ENCODE measurements at regions not wholly inside any gene's neighbourhood (a gene's known extent, or its start where the extent isn't known, plus 50 kb on each side); places are given as distances from the start of the nearest gene placed in this dataset.

- H3K4me1 Mint-ChIP-seq (ENCODE audit: low read depth) = no peaks in the 10 kb centered on the region
- no peaks in the 10 kb centered on the region for H3K27me3 Mint-ChIP-seq (ENCODE audit: low read depth)
- H3K36me3 Mint-ChIP-seq (ENCODE audit: low read depth) = no peaks in the 10 kb centered on the region
- H3K4me3 Mint-ChIP-seq = no peak overlapping the region
- no peak for DNase-seq
- ChIA-PET POLR2A (no interaction called here), CTCF (no interaction called here)
- no peak overlapping the region for H3K27ac Mint-ChIP-seq
- no peak for ATAC-seq
- H3K9me3 Mint-ChIP-seq (ENCODE audit: insufficient read depth) = no peaks in the 10 kb centered on the region
These were observed 160.6 kb downstream of the IBTK start for GRCh38 chr6:82086944-82087343.

DNA sequence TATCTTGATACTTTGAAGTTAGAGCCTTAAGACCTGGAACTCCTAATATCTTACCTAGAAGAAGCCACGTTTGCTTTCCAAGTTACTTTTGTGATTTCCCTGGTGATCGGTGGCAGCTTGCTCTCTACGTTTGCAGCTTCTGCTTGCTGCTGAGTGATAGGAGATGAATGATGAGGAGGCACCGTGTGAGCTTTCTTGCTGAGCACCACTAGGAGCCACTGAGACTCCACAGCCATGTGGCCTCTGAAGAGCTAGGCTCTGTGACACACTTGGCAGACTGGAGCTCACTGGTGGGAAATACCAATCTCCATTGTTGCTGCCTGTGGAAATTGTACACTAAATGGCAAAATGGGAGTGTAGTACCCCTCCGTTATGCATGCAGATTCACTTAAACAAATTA is 161.8 kb downstream of the IBTK start:
- DNase-seq (no peak), ATAC-seq (no peak)
- Mint-ChIP-seq H3K27me3 (ENCODE audit: low read depth) (no peaks in the 10 kb centered on the region), H3K4me3 (no peak overlapping the region), H3K9me3 (ENCODE audit: insufficient read depth) (no peaks in the 10 kb centered on the region), H3K27ac (no peak overlapping the region), H3K36me3 (ENCODE audit: low read depth) (no peaks in the 10 kb centered on the region), H3K4me1 (ENCODE audit: low read depth) (no peaks in the 10 kb centered on the region)
- POLR2A ChIA-PET = no interaction called here
- CTCF ChIA-PET = no interaction called here

GRCh38 chr6:82084324-82084920 is 163.1 kb downstream of the IBTK start:
- DNase-seq (no peak), ATAC-seq (no peak)
- no peak overlapping the region for H3K4me3 Mint-ChIP-seq
- CTCF ChIA-PET = no interaction called here
- H3K4me1 Mint-ChIP-seq (ENCODE audit: low read depth) = no peaks in the 10 kb centered on the region
- H3K27me3 Mint-ChIP-seq (ENCODE audit: low read depth) = no peaks in the 10 kb centered on the region
- no peaks in the 10 kb centered on the region for H3K36me3 Mint-ChIP-seq (ENCODE audit: low read depth)
- no peak overlapping the region for H3K27ac Mint-ChIP-seq
- no peaks in the 10 kb centered on the region for H3K9me3 Mint-ChIP-seq (ENCODE audit: insufficient read depth)
- POLR2A ChIA-PET = no interaction called here

- ChIA-PET POLR2A (no interaction called here), CTCF (no interaction called here)
- no peak for DNase-seq
- Mint-ChIP-seq H3K4me3 (no peak overlapping the region), H3K36me3 (ENCODE audit: low read depth) (no peaks in the 10 kb centered on the region), H3K27me3 (ENCODE audit: low read depth) (no peaks in the 10 kb centered on the region), H3K27ac (no peak overlapping the region), H3K4me1 (ENCODE audit: low read depth) (no peaks in the 10 kb centered on the region), H3K9me3 (ENCODE audit: insufficient read depth) (no peaks in the 10 kb centered on the region)
- ATAC-seq = no peak
These were observed 163.9 kb downstream of the IBTK start for GRCh38 chr6:82083646-82084045.

DNA sequence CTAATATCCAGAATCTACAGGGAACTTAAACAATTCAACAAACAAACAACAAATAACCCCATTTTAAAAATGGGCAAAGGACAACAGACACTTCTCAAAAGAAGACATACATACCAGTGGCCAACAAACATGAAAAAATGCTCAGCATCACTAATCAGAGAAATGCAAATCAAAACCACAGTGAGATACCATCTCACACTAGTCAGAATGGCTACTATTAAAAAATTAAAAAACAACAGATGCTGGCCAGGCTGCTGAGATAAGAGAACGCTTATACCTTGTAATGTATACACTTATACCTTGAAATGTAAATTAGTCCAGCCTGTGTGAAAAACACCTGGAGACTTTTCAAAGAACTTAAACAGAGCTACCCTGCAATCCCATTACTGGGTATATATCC is 166.8 kb downstream of the IBTK start:
- POLR2A ChIA-PET = no interaction called here
- H3K9me3 Mint-ChIP-seq (ENCODE audit: insufficient read depth) = no peaks in the 10 kb centered on the region
- DNase-seq (no peak), ATAC-seq (no peak)
- no peaks in the 10 kb centered on the region for H3K36me3 Mint-ChIP-seq (ENCODE audit: low read depth)
- no peak overlapping the region for H3K4me3 Mint-ChIP-seq
- H3K27ac Mint-ChIP-seq = no peak overlapping the region
- no peaks in the 10 kb centered on the region for H3K27me3 Mint-ChIP-seq (ENCODE audit: low read depth)
- CTCF ChIA-PET = no interaction called here
- no peaks in the 10 kb centered on the region for H3K4me1 Mint-ChIP-seq (ENCODE audit: low read depth)

DNA sequence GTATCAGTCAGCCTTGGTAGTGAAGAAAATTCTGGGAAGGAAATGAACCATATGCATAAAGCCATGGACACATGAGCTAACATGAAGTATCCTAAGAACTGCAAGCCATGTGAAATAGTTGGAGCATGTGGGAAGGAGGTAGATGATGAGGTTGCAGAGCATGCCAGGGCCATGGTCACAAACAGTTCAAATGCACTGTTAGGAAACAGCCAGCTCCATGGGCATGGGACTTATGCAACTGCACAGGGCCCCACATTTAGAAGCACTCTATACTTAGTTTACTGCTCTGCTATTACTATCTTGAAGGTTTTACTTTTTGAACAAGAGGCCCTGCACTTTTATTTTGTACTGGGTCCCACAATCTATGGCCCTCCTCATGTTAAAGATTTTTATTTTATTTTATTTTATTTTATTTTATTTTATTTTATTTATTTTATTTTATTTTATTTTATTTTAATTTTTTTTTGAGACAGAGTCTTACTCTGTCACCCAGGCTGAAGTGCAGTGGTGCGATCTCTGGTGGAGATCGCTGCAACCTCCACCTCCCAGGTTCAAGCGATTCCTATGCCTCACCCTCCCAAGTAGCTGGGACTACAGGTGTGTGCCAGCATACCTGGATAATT is 169.1 kb downstream of the IBTK start:
- H3K36me3 Mint-ChIP-seq (ENCODE audit: low read depth) = no peaks in the 10 kb centered on the region
- H3K9me3 Mint-ChIP-seq (ENCODE audit: insufficient read depth) = no peaks in the 10 kb centered on the region
- CTCF ChIA-PET = no interaction called here
- no peak for DNase-seq
- no peak for ATAC-seq
- no peaks in the 10 kb centered on the region for H3K27me3 Mint-ChIP-seq (ENCODE audit: low read depth)
- H3K27ac Mint-ChIP-seq = no peak overlapping the region
- POLR2A ChIA-PET = no interaction called here
- no peak overlapping the region for H3K4me3 Mint-ChIP-seq
- no peaks in the 10 kb centered on the region for H3K4me1 Mint-ChIP-seq (ENCODE audit: low read depth)

DNA sequence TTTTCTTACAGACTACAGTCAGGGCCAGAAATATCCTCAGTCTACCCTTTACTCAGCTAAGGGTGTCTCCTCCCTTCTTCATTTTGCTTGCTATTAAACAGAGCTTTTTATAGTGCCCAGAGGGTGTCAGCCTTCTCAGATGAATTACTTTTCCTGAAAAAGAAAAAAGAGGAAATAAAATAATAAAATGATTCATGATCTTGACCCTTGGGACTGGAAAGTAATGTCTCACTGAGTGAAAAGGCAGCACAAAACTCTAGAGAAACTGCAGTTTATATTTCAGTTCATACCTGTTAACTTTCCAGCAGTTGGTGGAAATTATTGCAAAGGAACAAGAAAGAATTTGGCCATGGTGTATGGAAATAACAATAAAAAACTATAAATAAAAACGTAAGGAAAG is 170.6 kb downstream of the IBTK start:
- ChIA-PET POLR2A (no interaction called here), CTCF (no interaction called here)
- Mint-ChIP-seq H3K4me3 (no peak overlapping the region), H3K4me1 (ENCODE audit: low read depth) (no peaks in the 10 kb centered on the region), H3K36me3 (ENCODE audit: low read depth) (no peaks in the 10 kb centered on the region), H3K27ac (no peak overlapping the region), H3K27me3 (ENCODE audit: low read depth) (no peaks in the 10 kb centered on the region), H3K9me3 (ENCODE audit: insufficient read depth) (no peaks in the 10 kb centered on the region)
- DNase-seq (no peak), ATAC-seq (no peak)

DNA sequence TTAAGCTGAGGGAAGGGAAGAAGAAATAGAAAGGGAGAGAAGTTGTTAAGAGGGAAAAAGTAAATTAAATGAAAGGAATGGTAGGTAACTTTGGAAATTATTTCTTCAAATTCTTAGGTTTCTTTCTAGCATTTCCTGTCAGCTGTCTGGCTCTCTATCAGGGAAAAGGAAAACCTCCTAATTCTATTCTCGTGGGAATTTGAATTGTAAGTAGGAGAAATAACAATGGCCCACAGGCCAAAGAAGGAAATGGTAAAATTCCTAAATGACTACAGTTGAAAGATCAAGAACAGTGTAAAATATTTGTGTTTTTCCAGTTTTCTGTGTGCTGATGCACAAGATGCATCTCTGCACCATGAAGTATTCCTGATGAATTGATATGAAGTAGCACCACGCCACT is 173.0 kb downstream of the IBTK start:
- Mint-ChIP-seq H3K27ac (no peak overlapping the region), H3K9me3 (ENCODE audit: insufficient read depth) (no peaks in the 10 kb centered on the region), H3K36me3 (ENCODE audit: low read depth) (no peaks in the 10 kb centered on the region), H3K27me3 (ENCODE audit: low read depth) (no peaks in the 10 kb centered on the region), H3K4me1 (ENCODE audit: low read depth) (no peaks in the 10 kb centered on the region), H3K4me3 (no peak overlapping the region)
- ATAC-seq = no peak
- no peak for DNase-seq
- POLR2A ChIA-PET = no interaction called here
- CTCF ChIA-PET = no interaction called here

DNA sequence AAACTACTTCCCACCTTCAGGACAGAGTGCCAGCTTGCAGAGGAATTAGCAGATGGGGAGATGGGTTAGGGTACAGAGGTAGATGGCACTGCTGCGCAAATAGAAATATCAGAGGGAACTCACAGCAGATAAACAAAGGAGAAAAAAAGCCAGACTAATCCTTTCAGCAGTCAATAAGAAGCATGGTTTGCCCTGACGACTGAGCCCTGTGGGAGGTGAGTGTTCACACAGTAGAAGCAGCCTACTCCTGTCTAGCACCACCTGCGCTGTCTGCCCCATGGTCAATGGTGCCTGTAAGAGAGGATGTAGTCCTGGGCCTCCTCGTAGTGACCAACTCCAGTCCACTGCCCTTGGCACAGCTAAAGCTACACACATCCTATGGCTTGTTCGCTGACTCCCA is 174.1 kb downstream of the IBTK start:
- Mint-ChIP-seq H3K27ac (no peak overlapping the region), H3K4me1 (ENCODE audit: low read depth) (no peaks in the 10 kb centered on the region), H3K27me3 (ENCODE audit: low read depth) (no peaks in the 10 kb centered on the region), H3K4me3 (no peak overlapping the region), H3K9me3 (ENCODE audit: insufficient read depth) (no peaks in the 10 kb centered on the region), H3K36me3 (ENCODE audit: low read depth) (no peaks in the 10 kb centered on the region)
- ATAC-seq (no peak), DNase-seq (no peak)
- CTCF ChIA-PET = no interaction called here
- POLR2A ChIA-PET = no interaction called here

GRCh38 chr6:82072751-82073150 is 174.8 kb downstream of the IBTK start:
- no peaks in the 10 kb centered on the region for H3K9me3 Mint-ChIP-seq (ENCODE audit: insufficient read depth)
- DNase-seq = no peak
- H3K27me3 Mint-ChIP-seq (ENCODE audit: low read depth) = no peaks in the 10 kb centered on the region
- CTCF ChIA-PET = no interaction called here
- POLR2A ChIA-PET = no interaction called here
- ATAC-seq = no peak
- no peak overlapping the region for H3K4me3 Mint-ChIP-seq
- no peaks in the 10 kb centered on the region for H3K4me1 Mint-ChIP-seq (ENCODE audit: low read depth)
- H3K36me3 Mint-ChIP-seq (ENCODE audit: low read depth) = no peaks in the 10 kb centered on the region
- no peak overlapping the region for H3K27ac Mint-ChIP-seq

- CTCF ChIA-PET = no interaction called here
- H3K9me3 Mint-ChIP-seq (ENCODE audit: insufficient read depth) = no peaks in the 10 kb centered on the region
These were observed 175.4 kb downstream of the IBTK start for GRCh38 chr6:82072121-82072521.

DNA sequence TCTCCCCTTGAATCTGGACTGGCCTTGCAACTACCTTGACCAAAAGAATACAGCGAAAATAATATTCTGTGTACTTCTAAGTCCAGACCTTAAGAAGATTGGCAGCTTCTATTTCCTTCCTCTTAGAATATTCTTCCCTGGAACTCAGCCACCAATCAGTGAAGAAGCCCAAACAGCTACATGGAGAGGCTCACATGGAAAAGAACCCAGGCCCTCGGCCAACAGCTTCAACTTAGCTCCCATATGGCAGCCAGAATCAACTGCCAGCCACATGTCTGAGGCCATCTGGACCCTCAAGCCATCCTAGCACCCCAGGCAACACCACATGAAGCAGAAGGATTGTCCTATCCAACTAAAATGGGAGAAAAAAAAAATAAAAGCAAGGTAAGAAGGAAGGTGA is 178.8 kb downstream of the IBTK start:
- Mint-ChIP-seq H3K9me3 (ENCODE audit: insufficient read depth) (no peaks in the 10 kb centered on the region), H3K4me3 (no peak overlapping the region), H3K27me3 (ENCODE audit: low read depth) (no peaks in the 10 kb centered on the region), H3K4me1 (ENCODE audit: low read depth) (no peaks in the 10 kb centered on the region), H3K27ac (no peak overlapping the region), H3K36me3 (ENCODE audit: low read depth) (no peaks in the 10 kb centered on the region)
- DNase-seq (no peak), ATAC-seq (no peak)
- ChIA-PET POLR2A (no interaction called here), CTCF (no interaction called here)

More at GRCh38 chr6:82072121-82072521, 175.4 kb downstream of the IBTK start:
- H3K36me3 Mint-ChIP-seq (ENCODE audit: low read depth) = no peaks in the 10 kb centered on the region
- DNase-seq (no peak), ATAC-seq (no peak)
- H3K27me3 Mint-ChIP-seq (ENCODE audit: low read depth) = no peaks in the 10 kb centered on the region
- H3K4me1 Mint-ChIP-seq (ENCODE audit: low read depth) = no peaks in the 10 kb centered on the region
- POLR2A ChIA-PET = no interaction called here
- H3K4me3 Mint-ChIP-seq = no peak overlapping the region
- no peak overlapping the region for H3K27ac Mint-ChIP-seq

- H3K27me3 Mint-ChIP-seq (ENCODE audit: low read depth) = peaks cover 1% of the 10 kb centered on the region
- DNase-seq = no peak
- H3K27ac Mint-ChIP-seq = no peak overlapping the region
- no peak overlapping the region for H3K4me3 Mint-ChIP-seq
- no peaks in the 10 kb centered on the region for H3K9me3 Mint-ChIP-seq (ENCODE audit: insufficient read depth)
- H3K36me3 Mint-ChIP-seq (ENCODE audit: low read depth) = no peaks in the 10 kb centered on the region
- ChIA-PET CTCF (no interaction called here), POLR2A (no interaction called here)
- no peak for ATAC-seq
- no peaks in the 10 kb centered on the region for H3K4me1 Mint-ChIP-seq (ENCODE audit: low read depth)
These were observed 180.5 kb downstream of the IBTK start for GRCh38 chr6:82066991-82067411.
